IPS-NIHi7 (cell line): ENCODE measurements at regions not wholly inside any gene's neighbourhood (a gene's known extent, or its start where the extent isn't known, plus 50 kb on each side); places are given as distances from the start of the nearest gene placed in this dataset.
"Not testable (repeated sequence)": the region's sequence is repeated elsewhere in the genome, so short reads cannot be mapped to it uniquely, and the experiment has no call there.

ENCODE experiments used
- DNase-seq: peaks from one replicate; pipeline ENCODE4 v3.0.0; 2012; ENCODE audit warnings: mixed read lengths; ENCODE audit errors: extremely low spot score

DNA sequence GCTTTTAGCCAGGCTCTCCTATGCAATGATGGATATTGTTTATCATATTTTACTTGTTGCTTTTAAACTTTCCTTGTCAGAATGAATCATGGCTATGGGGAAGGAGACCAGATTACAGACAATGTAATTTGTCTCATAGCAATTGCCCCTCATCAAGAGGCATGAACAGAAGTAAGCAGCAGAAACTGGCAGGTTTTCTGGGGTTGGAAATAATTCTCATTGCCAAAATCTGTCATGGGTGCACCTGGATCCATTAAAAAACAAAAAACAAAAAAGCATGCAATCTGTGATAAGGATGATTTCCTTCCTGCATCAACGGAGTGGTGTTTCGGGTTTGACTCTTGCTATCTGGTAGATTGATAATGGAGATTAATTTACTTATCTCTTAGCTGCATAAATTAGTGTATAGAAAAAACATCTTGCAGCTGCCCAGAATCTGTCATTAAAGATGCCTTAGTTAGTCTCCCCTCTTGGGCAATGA lies 419.6 kb downstream of the SOX11 start:
- no peak for DNase-seq

GRCh38 chr2:6113786-6114185 lies 421.6 kb downstream of the SOX11 start:
- no peak for DNase-seq

DNA sequence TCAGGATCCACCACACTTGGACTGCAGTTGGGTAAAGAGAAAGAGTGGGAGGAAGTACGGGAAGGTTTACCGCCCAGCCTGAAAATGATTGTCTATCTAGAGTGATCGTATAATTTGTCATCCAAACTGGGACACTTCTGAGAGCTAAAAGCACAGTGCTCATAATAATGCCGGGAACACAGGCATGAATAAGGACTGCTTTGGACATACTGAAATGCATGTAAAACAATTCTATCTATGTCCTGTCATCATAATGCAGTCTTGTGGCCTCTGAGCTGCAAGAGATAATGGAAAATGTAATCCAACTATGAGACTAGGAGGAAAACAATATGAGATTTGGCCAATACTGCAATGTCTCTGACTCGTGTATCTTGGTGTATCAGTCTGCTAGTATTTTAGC lies 435.5 kb downstream of the SOX11 start:
- DNase-seq: no peak

- DNase-seq: no peak
Observed at GRCh38 chr2:6139142-6139541, 447.0 kb downstream of the SOX11 start.

GRCh38 chr2:6139916-6140315 lies 447.7 kb downstream of the SOX11 start:
- no peak for DNase-seq

- DNase-seq: no peak
Observed at GRCh38 chr2:6140509-6140908, 448.3 kb downstream of the SOX11 start.

- no peak for DNase-seq
Observed at GRCh38 chr2:6143812-6144211, 451.6 kb downstream of the SOX11 start.

- DNase-seq: not testable (repeated sequence)
Observed at GRCh38 chr2:6147215-6147614, 455.0 kb downstream of the SOX11 start.

GRCh38 chr2:6148882-6149281 lies 456.7 kb downstream of the SOX11 start:
- no peak for DNase-seq

GRCh38 chr2:6159606-6160005 lies 467.4 kb downstream of the SOX11 start:
- no peak for DNase-seq

GRCh38 chr2:6163932-6164331 lies 471.7 kb downstream of the SOX11 start:
- no peak for DNase-seq

GRCh38 chr2:6164986-6165747 lies 473.0 kb downstream of the SOX11 start:
- no peak for DNase-seq

GRCh38 chr2:6167592-6168138 lies 475.5 kb downstream of the SOX11 start:
- DNase-seq: no peak

DNA sequence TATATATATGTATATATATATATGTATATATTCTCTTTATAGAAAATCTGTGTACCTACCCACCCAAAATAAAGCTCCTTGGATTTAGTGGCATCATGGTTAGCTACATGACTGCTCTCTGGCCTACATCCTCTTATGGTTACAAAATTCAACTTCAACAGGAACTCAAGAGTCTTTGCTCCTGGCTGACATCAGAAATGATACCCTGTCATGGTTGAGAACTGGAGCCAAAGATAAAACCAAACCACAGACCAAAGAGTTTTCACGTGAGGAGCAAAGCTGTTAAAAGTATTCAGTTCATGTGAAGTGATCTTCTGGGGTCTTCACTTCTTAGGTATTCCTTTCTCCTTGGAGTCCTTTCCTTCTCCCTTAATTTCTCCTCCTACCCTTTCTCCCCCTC lies 476.3 kb downstream of the SOX11 start:
- DNase-seq: no peak

GRCh38 chr2:6171294-6171693 lies 479.1 kb downstream of the SOX11 start:
- DNase-seq: no peak

DNA sequence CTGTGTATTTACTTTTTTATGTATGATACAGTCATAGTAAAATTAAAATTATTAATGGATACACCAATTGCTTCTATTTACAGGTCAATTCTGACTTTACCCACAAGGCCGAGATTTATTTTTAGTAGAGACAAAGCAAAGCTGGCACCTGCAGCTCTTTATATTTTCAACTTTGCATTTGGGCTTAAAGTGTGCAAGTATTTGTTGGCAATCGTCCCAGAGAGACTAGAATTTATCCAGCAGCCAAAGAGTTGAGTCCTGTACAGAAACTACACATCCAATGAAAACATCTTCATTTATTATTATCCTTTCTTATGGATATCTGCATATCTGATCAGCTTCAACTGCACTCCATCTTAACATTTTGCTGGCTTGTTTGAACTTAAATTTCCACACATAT lies 485.6 kb downstream of the SOX11 start:
- no peak for DNase-seq

GRCh38 chr2:6181525-6181924 lies 489.3 kb downstream of the SOX11 start:
- DNase-seq: no peak

DNA sequence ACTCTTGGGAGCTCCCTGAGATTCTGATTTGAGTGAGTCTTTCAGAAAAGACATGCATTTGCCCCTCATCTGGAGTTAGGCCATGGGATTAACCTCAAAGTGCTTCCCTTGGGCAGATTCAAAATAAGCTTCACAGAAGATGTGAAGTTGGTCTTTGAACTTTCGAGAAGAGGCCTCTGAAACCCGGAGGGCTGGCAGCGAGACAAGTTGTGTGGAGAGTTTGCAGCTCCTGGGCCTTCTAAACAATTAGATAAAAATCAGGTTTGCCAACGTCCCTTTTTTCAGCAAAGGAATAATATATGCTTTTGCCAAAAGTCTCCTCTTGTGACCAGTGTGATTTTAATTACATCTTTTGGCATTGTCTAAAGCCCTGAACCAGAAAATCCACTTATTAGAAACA lies 489.7 kb downstream of the SOX11 start:
- no peak for DNase-seq

DNA sequence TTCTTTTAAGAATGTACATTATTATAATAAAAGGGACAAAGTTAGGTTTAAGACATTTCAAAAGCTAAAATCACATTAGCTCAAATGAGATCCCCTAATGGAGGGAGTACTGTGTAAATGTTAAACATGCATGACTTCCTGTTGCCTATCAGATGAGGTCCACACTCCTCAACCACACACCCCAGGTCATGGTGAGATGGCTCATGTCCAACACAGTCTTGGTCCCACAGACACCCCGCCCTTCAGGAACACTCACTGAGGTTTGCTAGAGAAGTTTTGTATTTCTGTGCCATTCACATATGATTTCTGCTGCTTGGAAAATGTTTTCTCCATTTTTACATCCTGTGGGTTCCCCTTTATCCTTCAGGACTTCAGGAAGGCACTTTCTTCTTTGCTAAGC lies 491.0 kb downstream of the SOX11 start:
- no peak for DNase-seq

DNA sequence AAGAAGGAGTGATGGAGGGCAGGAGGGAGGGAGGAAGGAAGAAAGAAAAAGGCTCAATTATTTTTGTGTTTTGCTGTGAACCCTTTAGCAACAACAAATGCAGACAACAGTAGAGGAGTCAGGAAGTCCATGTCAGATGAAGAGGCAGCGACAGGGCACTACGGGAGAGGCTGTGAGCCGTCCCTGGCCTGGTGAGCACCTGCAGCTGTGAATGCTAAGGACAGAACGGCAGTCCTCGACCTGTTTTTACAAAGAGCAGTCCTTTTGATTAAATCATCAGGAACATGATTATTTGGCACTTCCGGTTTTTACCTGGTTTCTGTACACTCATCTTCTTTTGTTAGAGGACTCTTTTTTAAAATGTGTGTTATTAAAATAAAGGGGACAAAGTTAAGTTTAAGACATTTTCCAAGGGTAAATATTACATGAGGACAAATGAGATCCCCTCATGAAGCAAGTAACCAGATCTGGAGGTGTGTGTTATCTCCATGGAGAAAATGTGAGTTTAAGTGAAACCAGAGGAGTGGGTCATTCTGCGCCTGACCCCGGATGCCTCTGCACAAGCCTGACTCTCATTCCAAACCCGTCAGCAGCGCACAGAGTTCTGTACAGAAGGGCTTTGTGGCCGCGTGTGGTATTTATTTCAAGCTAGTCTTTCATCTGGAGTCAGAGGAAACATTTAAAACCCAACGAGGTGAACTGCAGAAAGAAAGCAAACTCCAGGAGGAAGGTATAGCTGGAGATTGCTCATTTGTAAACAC lies 492.5 kb downstream of the SOX11 start:
- no peak for DNase-seq

- DNase-seq: no peak
Observed at GRCh38 chr2:6186332-6187151, 494.4 kb downstream of the SOX11 start.

- no peak for DNase-seq
Observed at GRCh38 chr2:6196449-6196848, 504.3 kb downstream of the SOX11 start.
